ENCODE measurements at regions not wholly inside any gene's neighbourhood (a gene's known extent, or its start where the extent isn't known, plus 50 kb on each side); places are given as distances from the start of the nearest gene placed in this dataset.

DNA sequence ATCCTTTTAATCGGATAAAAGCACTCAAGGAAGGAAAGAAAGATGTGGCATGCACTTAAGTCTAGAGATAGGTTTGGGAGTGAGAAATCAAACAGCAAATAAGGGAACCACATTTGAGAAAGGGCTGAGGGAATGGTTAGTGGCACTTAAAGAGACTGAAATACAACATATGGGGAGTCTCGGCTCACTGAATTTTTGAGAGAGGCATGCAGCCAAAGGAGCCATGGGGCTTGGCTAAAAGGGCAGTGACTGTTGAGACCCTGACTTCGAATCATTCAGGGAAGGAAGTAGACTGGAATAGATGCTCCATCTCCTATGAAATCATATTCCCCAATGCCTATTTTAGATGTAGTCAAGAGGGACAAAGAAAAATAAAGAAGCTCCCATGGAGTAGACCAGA, 58.3 kb upstream of the HAO2 start:
- DNase-seq: no peak

DNA sequence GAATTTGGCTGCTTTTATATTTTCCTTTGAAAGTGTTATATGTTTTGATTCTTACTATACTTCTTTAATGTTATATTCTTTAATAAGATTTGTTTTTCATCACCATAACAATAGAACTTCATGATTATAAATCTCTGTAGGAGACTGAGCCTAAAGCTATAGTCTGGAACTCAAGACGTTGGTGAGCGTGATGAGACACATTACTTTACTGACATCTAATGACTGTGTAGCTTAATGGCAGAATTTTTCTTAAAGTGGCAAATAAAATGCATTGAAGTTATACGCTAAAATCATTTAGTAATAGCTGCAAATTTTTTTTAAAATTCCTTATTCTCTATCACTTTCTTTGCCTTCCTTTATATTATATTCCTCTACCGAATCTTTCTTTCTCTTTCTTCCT, 56.1 kb upstream of the HAO2 start:
- no peak for DNase-seq

DNA sequence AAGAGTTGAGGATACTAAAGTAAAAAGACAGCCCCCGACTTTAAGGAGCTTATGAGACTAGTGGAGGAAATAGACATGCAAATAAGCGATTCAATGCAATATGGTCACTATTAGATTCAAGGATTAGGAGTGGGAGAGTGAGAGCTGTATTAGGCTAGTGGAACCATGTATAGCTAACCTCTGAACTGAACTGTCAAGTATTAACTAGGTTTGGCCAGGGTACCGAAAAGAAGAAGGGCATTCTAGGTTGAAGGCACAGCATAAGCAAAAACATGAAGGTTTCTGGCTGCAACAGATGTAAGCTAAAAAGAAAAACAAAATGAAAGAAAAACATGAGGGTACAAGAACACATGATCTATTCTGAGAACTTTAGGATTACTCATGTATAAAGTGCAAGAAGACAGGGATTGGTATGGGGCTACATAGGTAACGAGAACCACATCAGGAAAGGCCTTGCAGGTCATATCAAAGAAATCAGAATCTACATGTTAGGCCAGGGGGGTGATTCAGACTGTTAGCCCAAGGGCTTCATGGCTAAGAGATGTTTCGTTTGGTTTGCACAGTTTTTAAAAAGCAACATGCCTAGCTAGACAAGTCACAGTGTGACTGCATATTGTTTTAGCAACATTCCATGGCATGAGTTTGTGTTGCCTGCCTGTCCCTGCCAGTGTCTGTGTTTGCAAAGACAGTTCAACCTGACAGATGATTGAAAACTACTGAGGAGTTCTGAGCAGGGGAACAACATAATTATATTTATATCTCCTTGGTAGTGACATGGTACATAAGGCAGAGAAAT, 54.4 kb upstream of the HAO2 start:
- DNase-seq: no peak

DNA sequence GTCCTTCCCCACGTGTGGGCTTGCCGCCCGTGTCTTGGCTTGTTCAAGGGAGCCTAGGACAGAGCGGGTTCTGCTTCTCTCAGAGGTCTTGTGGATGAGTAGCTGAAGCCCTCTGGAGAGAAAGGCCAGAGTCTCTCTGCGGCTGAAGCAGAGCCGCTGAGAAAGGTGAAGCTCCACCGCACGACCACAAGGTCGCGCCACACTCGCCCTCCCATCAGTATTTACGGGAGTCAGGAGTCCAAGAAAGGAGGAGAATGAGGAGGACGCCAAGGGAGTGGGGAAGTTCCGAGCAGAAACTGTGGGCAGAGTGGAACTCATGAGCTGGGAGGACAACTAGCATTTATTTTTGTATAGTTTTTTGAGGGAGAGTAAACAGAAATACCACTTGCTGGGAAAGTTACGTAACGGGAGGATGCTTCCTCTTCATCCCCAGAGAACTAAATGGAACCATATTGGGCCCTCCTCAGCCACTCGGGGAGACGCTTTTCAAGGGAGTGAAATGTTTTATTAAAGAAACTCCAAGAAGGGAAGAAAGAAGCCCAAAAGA, 51.6 kb upstream of the HAO2 start:
- no peak for DNase-seq

DNA sequence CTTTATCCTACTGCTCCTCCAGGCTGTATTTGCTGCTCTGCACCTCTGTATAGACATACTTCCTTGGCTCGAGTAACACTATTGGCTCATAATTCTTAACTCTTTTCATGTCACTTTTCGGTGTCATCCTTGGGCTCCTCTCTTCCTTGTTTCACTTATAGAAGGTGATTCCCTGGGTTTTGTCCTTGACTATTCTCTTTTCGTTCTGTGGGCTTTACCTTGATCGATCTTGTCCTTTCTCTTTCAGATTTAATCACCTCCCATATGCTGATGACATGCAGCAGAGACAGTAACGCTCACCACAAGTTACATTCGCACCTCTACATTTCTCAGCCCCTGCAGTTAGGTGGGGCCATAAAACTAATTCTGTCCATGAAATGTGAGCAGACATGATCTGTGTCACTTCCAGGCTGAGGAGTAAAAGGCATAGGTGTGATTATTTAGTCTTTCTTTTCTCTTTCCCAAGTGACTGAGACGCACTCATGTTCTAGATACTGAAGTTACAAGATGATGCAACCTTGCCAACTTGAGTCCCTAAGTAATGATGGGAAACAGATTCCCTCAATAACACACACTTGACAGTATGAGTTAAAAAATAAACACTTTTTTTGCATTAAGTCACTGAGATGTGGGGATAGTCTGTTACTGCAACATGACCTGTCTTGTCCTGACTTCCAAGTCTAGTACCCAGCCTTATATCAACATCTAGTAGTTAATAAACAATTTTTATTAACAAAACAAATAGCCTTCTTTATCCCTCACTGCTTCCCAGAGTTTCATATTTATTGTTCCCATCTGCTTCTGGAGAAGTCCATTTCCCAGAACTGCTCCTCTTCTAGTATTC, 49.9 kb upstream of the HAO2 start:
- DNase-seq: no peak

All from NCI-H1105 (cell line).